Lower leg skin (tissue), 4 donors: ENCODE measurements at regions not wholly inside any gene's neighbourhood (a gene's known extent, or its start where the extent isn't known, plus 50 kb on each side); places are given as distances from the start of the nearest gene placed in this dataset.

ENCODE experiments used
- DNase-seq, 2 donors: peaks; one replicate each; pipeline ENCODE4 v3.0.0-alpha.2; 2019; ENCODE audit warnings: low spot score in 2 of 2
- H3K4me3 ChIP-seq: fragments of 200-600 bp; sonication (generic); 2 replicates; pipeline ENCODE4 v1.5.1; 2017; ENCODE audit warnings: mild to moderate bottlenecking, low read depth; ENCODE audit not compliant: poor library complexity, severe bottlenecking
- CTCF ChIP-seq, 3 donors: fragments of 450-650 bp; IDR thresholded peaks; one replicate each; pipeline ENCODE4 v1.5.1; 2016; ENCODE audit warnings: antibody characterized with exemption in 3 of 3, mild to moderate bottlenecking in 3 of 3, moderate library complexity in 2 of 3
- POLR2A ChIP-seq, 2 donors: fragments of 450-650 bp; IDR thresholded peaks; one replicate each; pipeline ENCODE4 v1.6.1; 2016 to 2017; ENCODE audit warnings: antibody characterized with exemption in 2 of 2, mild to moderate bottlenecking in 1 of 2, moderate library complexity in 1 of 2
- WGBS, 2 donors: methylation state at CpG; one replicate each; pipeline ENCODE4 v1.1.5; 2018; 5-methylcytosine and 5-hydroxymethylcytosine counted together
- intact Hi-C: fragments of 100-400 bp; cut with DNase I; formaldehyde crosslinking; loops from one replicate; pipeline ENCODE4 v1.15.0; 2023; ENCODE audit warnings: low total_unique reads

- no peak for TF ChIP-seq POLR2A (IDR thresholded peaks at IDR 0.05)
- TF ChIP-seq CTCF (IDR thresholded peaks at IDR 0.05) = no peak
- DNase-seq = no peak
- 29% methylated on average over 6 of the region's 6 CpGs for WGBS, 2 donors
- intact Hi-C loops = no loop called here
- H3K4me3 ChIP-seq = no peak overlapping the region
These were observed 1103.1 kb downstream of the VRK1 start for GRCh38 chr14:97900196-97900854.

GRCh38 chr14:97902630-97903029, 1105.4 kb downstream of the VRK1 start:
- H3K4me3 ChIP-seq = no peak overlapping the region
- WGBS, 2 donors = 84 to 93% methylated on average over 1 of the region's 1 CpG
- intact Hi-C loops = no loop called here
- no peak for DNase-seq
- TF ChIP-seq CTCF (IDR thresholded peaks at IDR 0.05) (no peak), POLR2A (IDR thresholded peaks at IDR 0.05) (no peak)

- intact Hi-C loops = no loop called here
- no peak for DNase-seq
- no peak overlapping the region for H3K4me3 ChIP-seq
- TF ChIP-seq POLR2A (IDR thresholded peaks at IDR 0.05) (no peak), CTCF (IDR thresholded peaks at IDR 0.05) (no peak)
- WGBS, 2 donors = 54 to 56% methylated on average over 3 of the region's 3 CpGs
These were observed 1106.6 kb downstream of the VRK1 start for GRCh38 chr14:97903821-97904220.

- WGBS, 2 donors = 64 to 68% methylated on average over 6 of the region's 6 CpGs
- intact Hi-C loops = no loop called here
These were observed 1115.0 kb downstream of the VRK1 start for GRCh38 chr14:97912217-97912616.

GRCh38 chr14:97916100-97916499, 1118.9 kb downstream of the VRK1 start:
- 60 to 64% methylated on average over 1 of the region's 1 CpG for WGBS, 2 donors
- no peak for DNase-seq
- no peak overlapping the region for H3K4me3 ChIP-seq
- TF ChIP-seq CTCF (IDR thresholded peaks at IDR 0.05) = no peak
- TF ChIP-seq POLR2A (IDR thresholded peaks at IDR 0.05) = no peak
- intact Hi-C loops = no loop called here

More at GRCh38 chr14:97912217-97912616, 1115.0 kb downstream of the VRK1 start:
- TF ChIP-seq CTCF (IDR thresholded peaks at IDR 0.05) = no peak
- TF ChIP-seq POLR2A (IDR thresholded peaks at IDR 0.05) = no peak
- DNase-seq = no peak
- no peak overlapping the region for H3K4me3 ChIP-seq
